ENCODE measurements at regions not wholly inside any gene's neighbourhood (a gene's known extent, or its start where the extent isn't known, plus 50 kb on each side); places are given as distances from the start of the nearest gene placed in this dataset.
A peak's percentile ranks its signal among the peaks of the same experiment; 100 is the strongest.

- H3K27me3 ChIP-seq (ENCODE audit: insufficient read depth, low read length), result no peaks in the 10 kb centered on the region
- no peak overlapping the region for H3K9ac ChIP-seq (ENCODE audit: low read depth, low read length)
- H3K4me3 ChIP-seq (ENCODE audit: low read length), result no peak overlapping the region
- H3K36me3 ChIP-seq (ENCODE audit: insufficient read depth, low read depth, low read length), result no peaks in the 10 kb centered on the region
- peaks cover 26% of the 10 kb centered on the region for H3K4me1 ChIP-seq (ENCODE audit: insufficient read depth, low read length)
- no peak overlapping the region for H3K27ac ChIP-seq (ENCODE audit: low read length)
- H3K9me3 ChIP-seq (ENCODE audit: insufficient read depth, low read depth, low read length), result no peaks in the 10 kb centered on the region
Measured at GRCh38 chr5:87946271-87946670, 322.4 kb downstream of the TMEM161B start.

GRCh38 chr5:87945286-87945650 is 323.4 kb downstream of the TMEM161B start:
- Histone ChIP-seq H3K9me3 (ENCODE audit: insufficient read depth, low read depth, low read length) (no peaks in the 10 kb centered on the region), H3K27ac (ENCODE audit: low read length) (peak overlapping the region; percentile 61), H3K36me3 (ENCODE audit: insufficient read depth, low read depth, low read length) (no peaks in the 10 kb centered on the region), H3K4me3 (ENCODE audit: low read length) (peak overlapping the region; percentile 7; the same call in 1 of the 2 replicates), H3K4me1 (ENCODE audit: insufficient read depth, low read length) (peaks cover 18% of the 10 kb centered on the region), H3K9ac (ENCODE audit: low read depth, low read length) (no peak overlapping the region), H3K27me3 (ENCODE audit: insufficient read depth, low read length) (no peaks in the 10 kb centered on the region)

DNA sequence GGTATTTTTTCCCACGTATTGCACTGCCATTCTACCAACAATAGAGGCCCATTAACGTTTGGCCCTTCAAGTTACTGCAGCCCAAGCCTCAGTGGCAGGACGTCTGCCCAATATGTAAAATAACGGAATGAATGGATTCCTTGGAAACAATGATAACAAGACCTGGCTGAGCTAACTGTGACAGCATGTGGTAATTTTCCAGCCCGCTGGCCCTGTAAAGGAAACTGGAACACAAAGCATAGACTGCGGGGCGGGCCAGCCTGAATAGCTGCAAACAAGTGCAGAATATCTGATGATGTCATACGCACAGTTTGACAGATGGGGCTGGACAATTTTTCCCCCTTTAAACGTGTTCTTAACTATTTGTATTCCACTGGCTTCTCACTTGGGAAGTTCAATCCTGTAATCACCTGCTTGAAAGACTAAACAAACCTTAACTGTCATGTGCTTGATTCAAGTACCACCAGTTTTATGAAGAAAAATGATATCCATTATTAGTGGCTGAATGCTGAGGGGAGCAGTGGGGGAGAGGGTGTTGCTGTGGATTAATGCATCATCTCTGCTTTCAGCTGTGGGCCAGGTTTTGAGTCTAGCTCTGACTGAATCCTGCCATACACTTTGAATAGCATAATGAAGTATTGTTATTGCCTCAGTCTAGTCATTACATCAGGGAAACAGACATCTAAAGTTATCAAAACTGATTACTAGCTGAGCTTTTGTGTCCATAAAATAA is 323.9 kb downstream of the TMEM161B start:
- Histone ChIP-seq H3K4me3 (ENCODE audit: low read length) (peak overlapping the region; percentile 7; the same call in 1 of the 2 replicates), H3K27ac (ENCODE audit: low read length) (peak overlapping the region; percentile 61), H3K9ac (ENCODE audit: low read depth, low read length) (peak overlapping the region; percentile 8; the same call in 1 of the 2 replicates), H3K4me1 (ENCODE audit: insufficient read depth, low read length) (peaks cover 18% of the 10 kb centered on the region), H3K36me3 (ENCODE audit: insufficient read depth, low read depth, low read length) (no peaks in the 10 kb centered on the region), H3K27me3 (ENCODE audit: insufficient read depth, low read length) (no peaks in the 10 kb centered on the region), H3K9me3 (ENCODE audit: insufficient read depth, low read depth, low read length) (no peaks in the 10 kb centered on the region)

- Histone ChIP-seq H3K4me1 (ENCODE audit: insufficient read depth, low read length) (peaks cover 18% of the 10 kb centered on the region), H3K9me3 (ENCODE audit: insufficient read depth, low read depth, low read length) (no peaks in the 10 kb centered on the region), H3K9ac (ENCODE audit: low read depth, low read length) (no peak overlapping the region), H3K36me3 (ENCODE audit: insufficient read depth, low read depth, low read length) (no peaks in the 10 kb centered on the region), H3K27me3 (ENCODE audit: insufficient read depth, low read length) (no peaks in the 10 kb centered on the region), H3K4me3 (ENCODE audit: low read length) (no peak overlapping the region), H3K27ac (ENCODE audit: low read length) (no peak overlapping the region)
Measured at GRCh38 chr5:87940775-87941174, 327.9 kb downstream of the TMEM161B start.

GRCh38 chr5:87936667-87937066 is 332.0 kb downstream of the TMEM161B start:
- Histone ChIP-seq H3K27me3 (ENCODE audit: insufficient read depth, low read length) (no peaks in the 10 kb centered on the region), H3K9me3 (ENCODE audit: insufficient read depth, low read depth, low read length) (no peaks in the 10 kb centered on the region), H3K36me3 (ENCODE audit: insufficient read depth, low read depth, low read length) (no peaks in the 10 kb centered on the region), H3K9ac (ENCODE audit: low read depth, low read length) (no peak overlapping the region), H3K4me3 (ENCODE audit: low read length) (no peak overlapping the region), H3K4me1 (ENCODE audit: insufficient read depth, low read length) (no peaks in the 10 kb centered on the region), H3K27ac (ENCODE audit: low read length) (no peak overlapping the region)

- H3K27ac ChIP-seq (ENCODE audit: low read length), result no peak overlapping the region
- no peaks in the 10 kb centered on the region for H3K36me3 ChIP-seq (ENCODE audit: insufficient read depth, low read depth, low read length)
- H3K27me3 ChIP-seq (ENCODE audit: insufficient read depth, low read length), result no peaks in the 10 kb centered on the region
- H3K9me3 ChIP-seq (ENCODE audit: insufficient read depth, low read depth, low read length), result no peaks in the 10 kb centered on the region
- no peak overlapping the region for H3K9ac ChIP-seq (ENCODE audit: low read depth, low read length)
- H3K4me1 ChIP-seq (ENCODE audit: insufficient read depth, low read length), result no peaks in the 10 kb centered on the region
- H3K4me3 ChIP-seq (ENCODE audit: low read length), result no peak overlapping the region
Measured at GRCh38 chr5:87924436-87924835, 344.2 kb downstream of the TMEM161B start.

DNA sequence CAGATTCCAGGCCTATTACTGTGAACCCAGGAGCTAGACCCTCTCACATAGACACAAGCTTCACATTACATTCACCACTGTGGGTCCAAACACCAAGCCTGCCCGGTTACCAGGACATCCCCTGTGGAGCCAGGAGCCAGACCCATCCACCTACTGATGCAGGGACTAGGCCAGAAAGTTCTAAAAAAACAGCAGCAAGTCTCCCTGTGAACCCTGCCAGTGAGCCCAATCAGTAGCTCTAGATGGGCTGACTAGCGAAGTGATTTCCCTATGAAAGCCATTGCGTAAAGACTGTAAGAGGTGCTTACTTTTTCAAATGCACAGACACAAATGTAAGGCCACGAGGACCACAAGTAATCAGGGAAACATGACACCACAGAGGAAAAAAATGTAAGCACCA is 352.3 kb downstream of the TMEM161B start:
- Histone ChIP-seq H3K36me3 (ENCODE audit: insufficient read depth, low read depth, low read length) (no peaks in the 10 kb centered on the region), H3K4me3 (ENCODE audit: low read length) (no peak overlapping the region), H3K4me1 (ENCODE audit: insufficient read depth, low read length) (no peaks in the 10 kb centered on the region), H3K27me3 (ENCODE audit: insufficient read depth, low read length) (no peaks in the 10 kb centered on the region), H3K9ac (ENCODE audit: low read depth, low read length) (no peak overlapping the region), H3K9me3 (ENCODE audit: insufficient read depth, low read depth, low read length) (no peaks in the 10 kb centered on the region), H3K27ac (ENCODE audit: low read length) (no peak overlapping the region)

GRCh38 chr5:87912419-87912818 is 356.2 kb downstream of the TMEM161B start:
- no peaks in the 10 kb centered on the region for H3K9me3 ChIP-seq (ENCODE audit: insufficient read depth, low read depth, low read length)
- H3K9ac ChIP-seq (ENCODE audit: low read depth, low read length), result no peak overlapping the region
- no peaks in the 10 kb centered on the region for H3K36me3 ChIP-seq (ENCODE audit: insufficient read depth, low read depth, low read length)
- no peaks in the 10 kb centered on the region for H3K27me3 ChIP-seq (ENCODE audit: insufficient read depth, low read length)
- peaks cover 9% of the 10 kb centered on the region; the same call in 1 of the 2 replicates for H3K4me1 ChIP-seq (ENCODE audit: insufficient read depth, low read length)
- H3K27ac ChIP-seq (ENCODE audit: low read length), result no peak overlapping the region
- no peak overlapping the region for H3K4me3 ChIP-seq (ENCODE audit: low read length)

- Histone ChIP-seq H3K27me3 (ENCODE audit: insufficient read depth, low read length) (no peaks in the 10 kb centered on the region), H3K27ac (ENCODE audit: low read length) (no peak overlapping the region), H3K4me1 (ENCODE audit: insufficient read depth, low read length) (peaks cover 9% of the 10 kb centered on the region; the same call in 1 of the 2 replicates), H3K9me3 (ENCODE audit: insufficient read depth, low read depth, low read length) (no peaks in the 10 kb centered on the region), H3K36me3 (ENCODE audit: insufficient read depth, low read depth, low read length) (no peaks in the 10 kb centered on the region), H3K9ac (ENCODE audit: low read depth, low read length) (no peak overlapping the region), H3K4me3 (ENCODE audit: low read length) (no peak overlapping the region)
Measured at GRCh38 chr5:87909382-87909781, 359.3 kb downstream of the TMEM161B start.

DNA sequence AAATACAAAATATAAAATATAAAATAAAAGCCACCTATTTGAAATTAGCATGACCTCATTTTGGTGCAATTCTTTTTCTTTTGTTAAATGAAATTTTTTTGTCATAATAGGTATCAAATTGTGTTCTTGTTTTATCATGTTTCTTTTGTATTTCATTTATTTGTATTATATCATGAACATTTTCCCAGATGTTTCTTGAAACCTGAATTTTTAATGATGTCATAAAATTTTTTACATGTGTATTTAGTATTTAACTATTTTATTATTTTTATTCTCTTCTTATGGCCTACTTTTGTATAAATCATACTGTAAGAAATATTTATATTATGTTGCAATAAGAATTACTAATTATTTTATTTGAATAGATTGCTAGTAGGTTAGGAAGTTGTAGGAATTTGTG is 361.7 kb downstream of the TMEM161B start:
- Histone ChIP-seq H3K9me3 (ENCODE audit: insufficient read depth, low read depth, low read length) (no peaks in the 10 kb centered on the region), H3K27me3 (ENCODE audit: insufficient read depth, low read length) (no peaks in the 10 kb centered on the region), H3K4me1 (ENCODE audit: insufficient read depth, low read length) (peaks cover 9% of the 10 kb centered on the region; the same call in 1 of the 2 replicates), H3K9ac (ENCODE audit: low read depth, low read length) (no peak overlapping the region), H3K4me3 (ENCODE audit: low read length) (no peak overlapping the region), H3K36me3 (ENCODE audit: insufficient read depth, low read depth, low read length) (no peaks in the 10 kb centered on the region), H3K27ac (ENCODE audit: low read length) (no peak overlapping the region)

- Histone ChIP-seq H3K4me3 (ENCODE audit: low read length) (no peak overlapping the region), H3K9me3 (ENCODE audit: insufficient read depth, low read depth, low read length) (no peaks in the 10 kb centered on the region), H3K27me3 (ENCODE audit: insufficient read depth, low read length) (no peaks in the 10 kb centered on the region), H3K9ac (ENCODE audit: low read depth, low read length) (no peak overlapping the region), H3K36me3 (ENCODE audit: insufficient read depth, low read depth, low read length) (no peaks in the 10 kb centered on the region), H3K4me1 (ENCODE audit: insufficient read depth, low read length) (peaks cover 12% of the 10 kb centered on the region; the same call in 1 of the 2 replicates), H3K27ac (ENCODE audit: low read length) (no peak overlapping the region)
Measured at GRCh38 chr5:87900419-87900818, 368.2 kb downstream of the TMEM161B start.

DNA sequence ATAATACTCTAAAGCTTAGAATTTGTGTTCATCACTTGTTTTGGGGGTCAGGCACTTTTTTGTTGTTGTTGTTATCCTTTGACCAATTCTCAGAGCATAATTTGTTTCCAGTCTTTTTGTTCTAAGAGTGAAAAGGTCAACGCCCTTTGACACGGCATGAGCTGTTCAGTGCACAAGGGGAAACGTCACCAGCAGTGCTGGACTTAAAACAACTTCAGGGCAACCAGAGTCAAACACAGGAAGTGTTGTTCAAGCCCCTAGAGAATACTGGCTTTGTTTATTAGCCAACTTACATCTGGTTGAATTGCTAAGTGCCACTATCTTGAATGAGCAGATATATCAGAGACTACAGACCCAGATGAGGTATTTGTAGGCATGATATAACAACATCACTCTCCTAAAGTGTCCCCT is 368.9 kb downstream of the TMEM161B start:
- H3K9ac ChIP-seq (ENCODE audit: low read depth, low read length), result no peak overlapping the region
- no peaks in the 10 kb centered on the region for H3K9me3 ChIP-seq (ENCODE audit: insufficient read depth, low read depth, low read length)
- no peak overlapping the region for H3K27ac ChIP-seq (ENCODE audit: low read length)
- H3K4me3 ChIP-seq (ENCODE audit: low read length), result no peak overlapping the region
- peaks cover 12% of the 10 kb centered on the region; the same call in 1 of the 2 replicates for H3K4me1 ChIP-seq (ENCODE audit: insufficient read depth, low read length)
- no peaks in the 10 kb centered on the region for H3K36me3 ChIP-seq (ENCODE audit: insufficient read depth, low read depth, low read length)
- no peaks in the 10 kb centered on the region for H3K27me3 ChIP-seq (ENCODE audit: insufficient read depth, low read length)

All from iPS-20b (cell line).